ENCODE measurements at regions not wholly inside any gene's neighbourhood (a gene's known extent, or its start where the extent isn't known, plus 50 kb on each side); places are given as distances from the start of the nearest gene placed in this dataset.

GRCh38 chr17:6343191-6343590, 91.7 kb downstream of the AIPL1 start:
- no peak for FAIRE-seq
- no peak for ATAC-seq
- Histone ChIP-seq H3K9me3 (no peaks in the 10 kb centered on the region), H3K4me1 (no peaks in the 10 kb centered on the region), H3K4me3 (no peak overlapping the region), H3K27me3 (no peaks in the 10 kb centered on the region), H3K36me3 (no peaks in the 10 kb centered on the region), H3K27ac (no peak overlapping the region)
- TF ChIP-seq, protein P1, sequence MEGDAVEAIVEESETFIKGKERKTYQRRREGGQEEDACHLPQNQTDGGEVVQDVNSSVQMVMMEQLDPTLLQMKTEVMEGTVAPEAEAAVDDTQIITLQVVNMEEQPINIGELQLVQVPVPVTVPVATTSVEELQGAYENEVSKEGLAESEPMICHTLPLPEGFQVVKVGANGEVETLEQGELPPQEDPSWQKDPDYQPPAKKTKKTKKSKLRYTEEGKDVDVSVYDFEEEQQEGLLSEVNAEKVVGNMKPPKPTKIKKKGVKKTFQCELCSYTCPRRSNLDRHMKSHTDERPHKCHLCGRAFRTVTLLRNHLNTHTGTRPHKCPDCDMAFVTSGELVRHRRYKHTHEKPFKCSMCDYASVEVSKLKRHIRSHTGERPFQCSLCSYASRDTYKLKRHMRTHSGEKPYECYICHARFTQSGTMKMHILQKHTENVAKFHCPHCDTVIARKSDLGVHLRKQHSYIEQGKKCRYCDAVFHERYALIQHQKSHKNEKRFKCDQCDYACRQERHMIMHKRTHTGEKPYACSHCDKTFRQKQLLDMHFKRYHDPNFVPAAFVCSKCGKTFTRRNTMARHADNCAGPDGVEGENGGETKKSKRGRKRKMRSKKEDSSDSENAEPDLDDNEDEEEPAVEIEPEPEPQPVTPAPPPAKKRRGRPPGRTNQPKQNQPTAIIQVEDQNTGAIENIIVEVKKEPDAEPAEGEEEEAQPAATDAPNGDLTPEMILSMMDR (IDR thresholded peaks at IDR 0.05): no peak
- no peak for DNase-seq
- 60 to 79% methylated on average over 5 of the region's 5 CpGs for WGBS, 2 donors
- intact Hi-C loops (cut with DNase I): no loop called here

GRCh38 chr17:6340708-6341107, 94.2 kb downstream of the AIPL1 start:
- intact Hi-C loops (cut with DNase I): no loop called here
- no peaks in the 10 kb centered on the region for H3K9me3 ChIP-seq
- H3K27me3 ChIP-seq: no peaks in the 10 kb centered on the region
- FAIRE-seq (no peak), ATAC-seq (no peak), DNase-seq (no peak)
- H3K4me3 ChIP-seq: no peak overlapping the region
- TF ChIP-seq, protein P1 (IDR thresholded peaks at IDR 0.05): no peak
- H3K4me1 ChIP-seq: no peaks in the 10 kb centered on the region
- H3K27ac ChIP-seq: no peak overlapping the region
- no peaks in the 10 kb centered on the region for H3K36me3 ChIP-seq
- 58 to 72% methylated on average over 7 of the region's 7 CpGs for WGBS, 2 donors

GRCh38 chr17:6334386-6334785, 100.5 kb downstream of the AIPL1 start:
- no peaks in the 10 kb centered on the region for H3K9me3 ChIP-seq
- WGBS, 2 donors: 52 to 55% methylated on average over 5 of the region's 5 CpGs
- intact Hi-C loops (cut with DNase I): no loop called here
- no peaks in the 10 kb centered on the region for H3K36me3 ChIP-seq
- ATAC-seq: no peak
- H3K4me3 ChIP-seq: no peak overlapping the region
- TF ChIP-seq, protein P1 (IDR thresholded peaks at IDR 0.05): no peak
- H3K27me3 ChIP-seq: no peaks in the 10 kb centered on the region
- no peak overlapping the region for H3K27ac ChIP-seq
- no peak for DNase-seq
- no peaks in the 10 kb centered on the region for H3K4me1 ChIP-seq
- no peak for FAIRE-seq

DNA sequence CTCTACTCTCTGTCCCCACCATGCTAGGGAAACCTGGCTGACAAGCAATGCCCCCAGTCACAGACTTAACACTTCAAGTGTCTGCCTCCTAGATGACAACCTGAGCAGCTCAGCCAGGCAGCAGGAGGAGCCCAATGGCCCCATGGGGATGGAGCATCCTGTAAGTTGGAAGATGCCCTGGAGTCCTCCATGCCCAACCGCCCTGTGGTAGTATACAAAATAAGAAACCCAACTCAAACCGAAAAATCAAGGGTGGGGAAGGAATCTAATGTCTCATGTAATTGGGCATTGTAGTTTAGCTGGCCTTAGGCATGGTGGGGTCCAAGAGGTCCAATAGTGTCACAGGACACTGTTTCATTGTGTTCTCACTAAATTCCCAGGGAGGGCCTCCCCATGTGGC, 104.0 kb downstream of the AIPL1 start:
- Histone ChIP-seq H3K36me3 (no peaks in the 10 kb centered on the region), H3K27ac (no peak overlapping the region), H3K9me3 (no peaks in the 10 kb centered on the region), H3K4me3 (no peak overlapping the region), H3K4me1 (no peaks in the 10 kb centered on the region), H3K27me3 (no peaks in the 10 kb centered on the region)
- TF ChIP-seq, protein P1 (IDR thresholded peaks at IDR 0.05): no peak
- ATAC-seq (no peak), DNase-seq (no peak), FAIRE-seq (no peak)
- intact Hi-C loops (cut with DNase I): no loop called here
- WGBS, 2 donors: 63 to 72% methylated on average over 2 of the region's 2 CpGs

DNA sequence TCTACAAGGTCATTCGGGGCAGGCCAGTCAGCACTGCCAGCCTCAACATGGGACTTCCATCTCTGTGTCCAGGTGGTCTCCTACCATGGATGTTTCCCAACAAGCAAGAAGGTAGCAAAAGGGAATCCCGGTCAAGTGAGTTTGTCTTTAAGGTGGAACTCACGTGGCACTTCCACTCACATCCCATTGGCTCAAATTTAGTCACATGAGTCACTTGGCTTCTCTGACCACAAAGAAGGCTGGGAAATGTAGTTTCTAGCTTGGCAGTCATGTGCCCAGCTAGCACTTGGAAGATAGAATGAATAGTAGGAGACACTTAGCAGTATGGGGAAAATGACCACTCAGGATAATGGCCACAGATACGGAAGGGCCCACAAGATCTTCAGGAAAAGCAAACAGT, 106.6 kb downstream of the AIPL1 start:
- Histone ChIP-seq H3K36me3 (no peaks in the 10 kb centered on the region), H3K27ac (no peak overlapping the region), H3K4me3 (no peak overlapping the region), H3K9me3 (no peaks in the 10 kb centered on the region), H3K27me3 (no peaks in the 10 kb centered on the region), H3K4me1 (no peaks in the 10 kb centered on the region)
- intact Hi-C loops (cut with DNase I): no loop called here
- no peak for ATAC-seq
- 57 to 62% methylated on average over 4 of the region's 4 CpGs for WGBS, 2 donors
- DNase-seq: no peak
- TF ChIP-seq, protein P1 (IDR thresholded peaks at IDR 0.05): no peak
- no peak for FAIRE-seq

Measured in pancreas (tissue), 10 donors.